Esophagus squamous epithelium (tissue), 5 donors: ENCODE measurements at regions not wholly inside any gene's neighbourhood (a gene's known extent, or its start where the extent isn't known, plus 50 kb on each side); places are given as distances from the start of the nearest gene placed in this dataset.

ENCODE experiments used
- DNase-seq: peaks from one replicate; lab custom pipeline; 2025; lab: John Stamatoyannopoulos, UW
- H3K27ac ChIP-seq, 4 donors: fragments of 200-600 bp; sonication (generic); one replicate each; pipeline ENCODE4 v1.5.1; 2016 to 2019; ENCODE audit warnings: mild to moderate bottlenecking in 1 of 4
- H3K27me3 ChIP-seq, 4 donors: fragments of 200-600 bp; sonication (generic); 1 replicate in 3 of 4; 2 replicates in 1 of 4; pipeline versions ENCODE4 v1.5.1 to v1.6.0; 2017 to 2021; ENCODE audit warnings: antibody characterized with exemption in 1 of 4
- H3K36me3 ChIP-seq, 3 donors: fragments of 200-600 bp; sonication (generic); one replicate each; pipeline ENCODE4 v1.5.1; 2016 to 2019
- H3K4me1 ChIP-seq, 3 donors: fragments of 200-600 bp; sonication (generic); one replicate each; pipeline ENCODE4 v1.5.1; 2017 to 2019
- H3K4me3 ChIP-seq, 4 donors: fragments of 200-600 bp; sonication (generic); 1 replicate in 3 of 4; 2 replicates in 1 of 4; pipeline ENCODE4 v1.5.1; 2016 to 2019; ENCODE audit warnings: mild to moderate bottlenecking in 2 of 4, moderate library complexity in 1 of 4
- H3K9me3 ChIP-seq, 3 donors: fragments of 200-600 bp; sonication (generic); one replicate each; pipeline ENCODE4 v1.5.1; 2016 to 2019
- POLR2A ChIP-seq, 4 donors: fragments of 450-650 bp; IDR thresholded peaks; one replicate each; pipeline ENCODE4 v1.6.1; 2017; ENCODE audit warnings: antibody characterized with exemption in 4 of 4, mild to moderate bottlenecking in 4 of 4, moderate library complexity in 3 of 4
- WGBS, 2 donors: methylation state at CpG; one replicate each; pipeline ENCODE4 v1.1.5; 2018; 5-methylcytosine and 5-hydroxymethylcytosine counted together
- intact Hi-C: fragments of 100-400 bp; cut with DNase I; formaldehyde crosslinking; loops from one replicate; pipeline ENCODE4 v1.15.0; 2022
- TF ChIP-seq, protein P1 (sequence below), 6 experiments: fragments of 450-650 bp in 4 of 6; fragments of 200-600 bp in 2 of 6; sonication (generic) in 2 of 6; IDR thresholded peaks; one replicate each; pipeline ENCODE4 v1.5.1; 2016 to 2019; ENCODE audit warnings: antibody characterized with exemption in 6 of 6, mild to moderate bottlenecking in 4 of 6, moderate library complexity in 4 of 6
- donor health status: DM: yes; HTN: yes; CAD: no.

DNA sequence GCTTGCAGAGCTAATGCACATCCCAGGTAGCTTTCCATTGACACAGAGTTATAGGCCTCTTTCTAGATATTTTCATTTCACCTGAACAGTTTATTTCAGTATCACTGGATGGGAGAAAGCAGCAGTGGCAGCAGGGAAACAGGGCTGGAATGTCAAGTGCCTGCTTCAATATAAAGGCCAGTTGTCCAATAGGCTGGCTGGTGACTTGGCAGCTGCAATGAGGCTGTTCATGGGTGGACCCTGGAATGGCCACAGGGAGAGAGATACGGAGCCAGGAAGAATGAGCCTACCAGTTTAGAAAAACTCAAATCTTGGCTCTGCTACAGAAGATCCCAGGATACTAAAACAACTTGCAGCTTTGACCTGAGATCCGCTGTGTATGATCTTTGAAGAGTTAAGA, 185.0 kb downstream of the BCL11A start:
- peaks cover 7 to 31% (median 15%) of the 10 kb centered on the region in 3 donors for H3K4me1 ChIP-seq
- no peak for DNase-seq
- H3K27ac ChIP-seq: no peak overlapping the region
- TF ChIP-seq, protein P1, sequence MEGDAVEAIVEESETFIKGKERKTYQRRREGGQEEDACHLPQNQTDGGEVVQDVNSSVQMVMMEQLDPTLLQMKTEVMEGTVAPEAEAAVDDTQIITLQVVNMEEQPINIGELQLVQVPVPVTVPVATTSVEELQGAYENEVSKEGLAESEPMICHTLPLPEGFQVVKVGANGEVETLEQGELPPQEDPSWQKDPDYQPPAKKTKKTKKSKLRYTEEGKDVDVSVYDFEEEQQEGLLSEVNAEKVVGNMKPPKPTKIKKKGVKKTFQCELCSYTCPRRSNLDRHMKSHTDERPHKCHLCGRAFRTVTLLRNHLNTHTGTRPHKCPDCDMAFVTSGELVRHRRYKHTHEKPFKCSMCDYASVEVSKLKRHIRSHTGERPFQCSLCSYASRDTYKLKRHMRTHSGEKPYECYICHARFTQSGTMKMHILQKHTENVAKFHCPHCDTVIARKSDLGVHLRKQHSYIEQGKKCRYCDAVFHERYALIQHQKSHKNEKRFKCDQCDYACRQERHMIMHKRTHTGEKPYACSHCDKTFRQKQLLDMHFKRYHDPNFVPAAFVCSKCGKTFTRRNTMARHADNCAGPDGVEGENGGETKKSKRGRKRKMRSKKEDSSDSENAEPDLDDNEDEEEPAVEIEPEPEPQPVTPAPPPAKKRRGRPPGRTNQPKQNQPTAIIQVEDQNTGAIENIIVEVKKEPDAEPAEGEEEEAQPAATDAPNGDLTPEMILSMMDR (IDR thresholded peaks at IDR 0.05): no peak
- no peak for TF ChIP-seq POLR2A (IDR thresholded peaks at IDR 0.05)
- intact Hi-C loops: no loop called here
- H3K4me3 ChIP-seq: no peak overlapping the region
- no peaks in the 10 kb centered on the region for H3K9me3 ChIP-seq
- H3K36me3 ChIP-seq: no peaks in the 10 kb centered on the region
- WGBS, 2 donors: 68 to 85% methylated on average over 2 of the region's 2 CpGs
- H3K27me3 ChIP-seq: no peaks in the 10 kb centered on the region

DNA sequence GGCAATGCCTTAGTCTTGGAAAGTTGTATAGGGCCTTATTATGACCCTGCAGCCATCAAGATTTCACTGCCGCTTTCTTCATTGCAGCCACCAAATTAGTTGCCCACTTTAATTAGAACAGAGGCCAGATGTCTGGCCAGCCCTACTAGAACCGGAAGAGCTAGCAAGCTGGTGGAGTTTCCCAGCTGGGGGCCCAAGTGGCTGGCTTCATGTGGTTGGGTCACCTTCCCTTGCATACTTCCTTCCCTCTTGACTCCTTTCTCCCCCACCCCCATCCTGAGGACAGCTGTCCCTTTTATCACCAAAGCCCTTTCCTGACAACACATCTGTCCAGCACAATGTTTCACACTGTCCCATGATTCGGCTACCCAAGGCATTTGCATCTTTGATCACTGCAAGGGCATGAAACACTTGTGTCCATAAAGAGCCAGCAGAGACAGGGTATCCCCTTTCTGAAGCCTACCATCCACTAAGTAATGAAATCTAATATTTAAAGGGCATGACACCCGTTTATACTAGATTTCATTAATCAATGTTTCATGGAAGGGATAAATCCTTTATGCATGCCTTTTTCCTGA, 187.2 kb downstream of the BCL11A start:
- no peaks in the 10 kb centered on the region for H3K27me3 ChIP-seq
- H3K4me3 ChIP-seq: no peak overlapping the region
- no peak for TF ChIP-seq POLR2A (IDR thresholded peaks at IDR 0.05)
- TF ChIP-seq, protein P1 (IDR thresholded peaks at IDR 0.05): no peak
- peaks cover 5 to 17% (median 7%) of the 10 kb centered on the region in 3 donors for H3K4me1 ChIP-seq
- no peaks in the 10 kb centered on the region for H3K9me3 ChIP-seq
- intact Hi-C loops: no loop called here
- H3K27ac ChIP-seq: no peak overlapping the region
- no peak for DNase-seq
- H3K36me3 ChIP-seq: no peaks in the 10 kb centered on the region
- 50 to 65% methylated on average over 3 to 4 of the region's 4 CpGs for WGBS, 2 donors

DNA sequence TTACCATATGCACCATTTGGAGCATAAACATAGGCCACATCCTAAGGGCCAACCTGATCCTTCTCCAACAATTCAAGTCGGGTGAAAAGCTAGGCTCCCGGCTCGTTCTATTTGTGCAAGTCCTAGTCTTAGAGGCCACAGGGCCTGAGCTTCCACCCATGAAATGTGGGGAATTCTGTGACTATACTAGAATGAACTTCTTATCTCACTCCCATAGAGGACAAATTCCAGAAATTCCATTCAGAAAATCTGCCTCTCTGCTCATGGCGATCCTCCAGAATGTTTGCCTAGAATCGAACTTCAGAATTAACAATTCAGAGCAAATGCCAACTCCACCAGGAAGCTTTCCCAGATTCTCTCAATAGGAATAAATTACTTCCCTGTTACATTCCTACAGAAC, 187.9 kb downstream of the BCL11A start:
- Histone ChIP-seq H3K27me3 (no peaks in the 10 kb centered on the region), H3K4me3 (no peak overlapping the region), H3K4me1 (peaks cover 0 to 10% (median 3%) of the 10 kb centered on the region in 3 donors), H3K36me3 (no peaks in the 10 kb centered on the region), H3K9me3 (no peaks in the 10 kb centered on the region), H3K27ac (no peak overlapping the region)
- DNase-seq: no peak
- intact Hi-C loops: no loop called here
- TF ChIP-seq, protein P1 (IDR thresholded peaks at IDR 0.05): no peak
- TF ChIP-seq POLR2A (IDR thresholded peaks at IDR 0.05): no peak
- WGBS, 2 donors: 81 to 83% methylated on average over 2 to 5 of the region's 5 CpGs

DNA sequence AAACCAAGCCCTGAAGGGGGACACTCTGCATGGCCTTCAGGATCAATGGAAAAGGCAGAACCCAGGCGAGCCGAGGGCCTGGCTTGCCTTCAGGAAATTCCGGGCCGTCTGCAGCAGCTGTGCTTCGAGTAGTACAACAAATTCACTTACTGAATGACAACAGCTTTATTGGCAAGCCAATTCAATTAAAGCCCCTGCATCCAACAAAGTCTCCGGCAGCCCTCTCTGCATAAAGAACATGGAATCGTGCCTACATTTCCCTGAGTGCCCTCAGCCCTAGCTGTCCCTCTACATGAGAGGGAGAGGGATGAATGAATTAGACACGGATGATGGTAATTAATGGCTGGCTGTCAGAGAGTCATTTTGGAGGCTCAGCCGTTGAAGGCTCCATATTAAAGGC, 189.0 kb downstream of the BCL11A start:
- WGBS, 2 donors: 83 to 91% methylated on average over 7 to 8 of the region's 9 CpGs
- intact Hi-C loops: no loop called here
- Histone ChIP-seq H3K4me3 (no peak overlapping the region), H3K27me3 (no peaks in the 10 kb centered on the region), H3K36me3 (no peaks in the 10 kb centered on the region), H3K4me1 (no peaks in the 10 kb centered on the region), H3K9me3 (no peaks in the 10 kb centered on the region), H3K27ac (no peak overlapping the region)
- no peak for DNase-seq
- TF ChIP-seq, protein P1 (IDR thresholded peaks at IDR 0.05): no peak
- no peak for TF ChIP-seq POLR2A (IDR thresholded peaks at IDR 0.05)

DNA sequence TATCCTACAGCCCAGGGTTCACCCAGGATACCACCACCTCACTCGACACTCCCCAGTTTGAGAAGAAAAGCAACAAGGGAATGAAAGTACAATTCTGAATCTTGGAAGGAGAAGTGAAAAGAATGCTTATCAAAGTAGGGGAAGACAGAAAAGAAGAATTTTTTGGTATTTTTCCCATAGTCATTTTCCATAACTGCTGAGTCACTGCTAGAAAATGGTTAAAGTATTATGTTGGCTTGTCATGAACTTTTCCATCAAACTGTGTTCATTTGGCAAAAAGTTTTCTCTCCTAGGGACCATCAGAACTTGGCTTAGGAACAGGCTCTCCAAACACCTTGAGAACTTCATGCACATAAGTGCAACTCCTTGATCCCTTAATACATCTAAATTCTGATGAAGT, 192.0 kb downstream of the BCL11A start:
- 82 to 100% methylated on average over 1 of the region's 1 CpG for WGBS, 2 donors
- TF ChIP-seq, protein P1 (IDR thresholded peaks at IDR 0.05): no peak
- intact Hi-C loops: no loop called here

More for the DNA sequence above, 192.0 kb downstream of the BCL11A start:
- no peaks in the 10 kb centered on the region for H3K36me3 ChIP-seq
- H3K9me3 ChIP-seq: no peaks in the 10 kb centered on the region
- H3K27me3 ChIP-seq: no peaks in the 10 kb centered on the region
- no peak for DNase-seq
- no peak overlapping the region for H3K27ac ChIP-seq
- H3K4me3 ChIP-seq: no peak overlapping the region
- H3K4me1 ChIP-seq: peaks cover 0 to 2% (median 0%) of the 10 kb centered on the region in 3 donors
